ENCODE measurements at regions not wholly inside any gene's neighbourhood (a gene's known extent, or its start where the extent isn't known, plus 50 kb on each side); places are given as distances from the start of the nearest gene placed in this dataset.

GRCh38 chr20:56976336-56976735, 290.1 kb downstream of the BMP7 start:
- no peak for DNase-seq

GRCh38 chr20:56978475-56978874, 288.0 kb downstream of the BMP7 start:
- no peak for DNase-seq

DNA sequence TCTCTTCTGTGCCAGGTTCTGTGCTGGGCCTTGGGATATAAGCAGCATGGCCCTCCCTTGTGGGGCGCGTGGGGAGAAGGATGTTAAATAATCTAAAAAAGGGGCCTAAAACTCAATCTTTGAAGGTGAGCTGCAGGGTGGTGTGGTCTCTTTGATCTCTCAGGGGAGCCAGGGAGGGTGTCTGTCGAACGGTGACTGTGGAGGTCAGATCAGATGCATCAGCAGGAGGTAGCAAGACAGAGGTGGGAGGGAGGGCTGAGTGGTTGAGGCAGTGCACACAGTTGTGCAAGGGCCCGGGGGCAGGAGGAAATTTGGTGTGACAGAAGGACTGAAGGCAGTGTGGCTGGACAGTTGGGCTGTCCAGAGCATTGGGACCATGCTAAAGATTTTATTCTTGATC, 287.3 kb downstream of the BMP7 start:
- DNase-seq: no peak

GRCh38 chr20:56981301-56981700, 285.1 kb downstream of the BMP7 start:
- no peak for DNase-seq

DNA sequence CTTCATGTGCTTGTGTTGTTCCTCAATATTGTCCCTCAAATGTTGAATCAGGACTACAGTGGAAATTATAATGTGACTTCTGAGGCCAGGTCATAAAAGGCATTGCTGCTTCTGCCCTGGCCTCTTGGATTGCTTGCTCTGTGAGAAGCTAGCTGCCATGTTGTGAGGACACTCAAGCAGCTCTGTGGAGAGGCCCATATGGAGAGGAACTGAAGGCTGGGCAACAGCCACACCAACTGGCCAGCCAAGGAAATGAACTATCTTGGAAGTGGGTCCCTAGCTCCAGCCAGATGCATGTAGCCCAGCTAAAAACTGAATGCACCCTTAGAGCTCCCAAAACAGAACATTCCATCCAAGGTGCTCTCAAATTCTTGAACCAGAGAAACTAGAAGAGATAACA, 282.6 kb downstream of the BMP7 start:
- no peak for DNase-seq

GRCh38 chr20:56985066-56985685, 281.3 kb downstream of the BMP7 start:
- no peak for DNase-seq

DNA sequence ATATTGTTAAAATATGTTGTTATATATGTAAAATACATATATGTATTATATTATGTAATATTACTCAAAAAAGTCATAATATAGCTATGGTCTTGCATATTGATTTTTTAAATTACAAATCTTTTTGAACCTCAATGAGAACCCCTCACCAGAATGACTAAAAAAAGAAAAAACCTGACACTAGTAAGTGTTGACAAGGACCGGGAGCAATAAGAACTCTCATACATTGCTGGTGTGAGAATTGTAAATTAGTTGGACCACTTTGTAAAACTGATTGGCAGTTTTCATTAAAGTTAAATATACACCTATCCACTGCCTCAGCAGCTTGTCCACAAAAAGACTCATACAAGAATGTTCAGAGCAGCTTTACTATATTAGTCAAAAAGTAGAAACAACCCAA, 280.0 kb downstream of the BMP7 start:
- DNase-seq: no peak

DNA sequence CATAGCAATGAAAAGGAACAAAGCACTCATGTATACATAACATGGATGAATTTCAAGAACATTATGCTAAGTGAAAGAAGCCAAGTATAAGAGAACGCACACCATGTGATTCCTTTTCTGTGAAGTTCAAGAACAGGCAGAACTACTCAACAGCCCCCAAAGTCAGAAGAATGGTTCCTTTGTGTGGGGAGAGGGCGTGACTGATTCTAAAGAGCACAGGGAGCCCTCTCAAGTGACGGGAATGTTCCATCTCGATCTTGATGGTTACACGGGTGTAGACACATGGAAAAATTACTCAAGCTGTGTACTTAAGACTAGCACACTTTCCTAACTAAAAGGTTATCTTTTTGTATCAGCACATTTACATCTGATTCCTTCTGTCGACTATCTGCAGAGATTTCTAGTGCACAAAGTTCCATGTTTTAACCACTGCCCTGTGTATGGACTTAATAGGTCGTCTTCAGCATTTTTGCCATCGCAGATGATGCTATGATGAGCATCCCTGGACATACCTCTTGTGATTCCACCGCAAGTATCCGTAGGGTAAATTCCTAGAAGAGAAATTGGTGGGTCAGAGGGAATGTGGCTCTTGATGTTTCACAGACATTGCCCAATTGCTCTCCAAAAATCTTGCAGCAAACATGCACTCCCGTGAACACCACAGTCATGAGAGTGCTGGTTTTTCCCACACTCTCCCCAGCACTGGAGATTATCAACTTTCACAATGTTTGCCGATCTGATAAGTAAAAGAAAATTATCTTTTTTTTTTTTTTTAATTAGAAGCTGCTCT, 279.3 kb downstream of the BMP7 start:
- DNase-seq: no peak

GRCh38 chr20:56987986-56988385, 278.5 kb downstream of the BMP7 start:
- no peak for DNase-seq

DNA sequence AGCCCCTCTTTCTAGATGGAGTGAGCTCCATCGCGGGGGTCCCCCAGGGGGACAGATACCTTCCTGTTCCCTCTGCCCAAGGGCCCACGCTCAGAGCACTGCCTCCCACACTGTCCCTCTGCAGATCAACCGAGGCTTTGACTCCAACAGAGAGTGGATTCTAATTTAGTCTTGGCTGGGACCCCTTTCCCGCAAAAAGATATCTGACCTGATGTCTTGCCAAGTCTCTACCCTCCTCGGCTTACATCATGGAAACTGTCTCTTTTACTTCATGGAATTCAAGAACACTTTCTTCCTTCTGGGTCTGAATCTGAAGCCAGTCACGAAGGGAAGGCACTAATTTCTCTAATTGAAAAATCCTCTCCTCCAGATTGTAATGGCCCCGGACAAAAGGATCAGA, 278.0 kb downstream of the BMP7 start:
- no peak for DNase-seq

GRCh38 chr20:56989516-56989915, 276.9 kb downstream of the BMP7 start:
- DNase-seq: no peak

GRCh38 chr20:56993020-56993559, 273.4 kb downstream of the BMP7 start:
- DNase-seq: no peak

DNA sequence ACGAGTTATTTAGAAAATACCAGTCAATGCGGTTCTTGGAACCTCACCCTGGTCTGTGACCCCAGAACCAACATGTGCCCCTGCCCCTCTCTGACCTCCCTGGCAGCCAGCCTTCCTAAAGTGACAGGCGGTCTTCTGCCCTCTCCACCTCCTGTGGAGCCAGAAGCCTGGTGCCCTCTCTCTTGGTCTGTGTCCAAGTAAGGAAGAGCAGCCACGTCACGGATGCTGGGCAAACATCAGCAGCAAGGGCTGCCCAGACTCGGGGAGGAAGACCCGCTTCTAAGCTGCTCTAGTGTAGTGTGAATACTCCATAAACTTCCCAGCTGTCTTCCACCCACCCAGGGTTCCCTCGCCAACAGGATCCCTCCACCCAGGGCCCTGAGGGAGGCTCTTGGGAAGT, 272.4 kb downstream of the BMP7 start:
- no peak for DNase-seq

GRCh38 chr20:56995149-56995548, 271.3 kb downstream of the BMP7 start:
- DNase-seq: no peak

- DNase-seq: no peak
Observed at GRCh38 chr20:56995635-56996075, 270.8 kb downstream of the BMP7 start.

GRCh38 chr20:56996533-56996932, 269.9 kb downstream of the BMP7 start:
- no peak for DNase-seq

DNA sequence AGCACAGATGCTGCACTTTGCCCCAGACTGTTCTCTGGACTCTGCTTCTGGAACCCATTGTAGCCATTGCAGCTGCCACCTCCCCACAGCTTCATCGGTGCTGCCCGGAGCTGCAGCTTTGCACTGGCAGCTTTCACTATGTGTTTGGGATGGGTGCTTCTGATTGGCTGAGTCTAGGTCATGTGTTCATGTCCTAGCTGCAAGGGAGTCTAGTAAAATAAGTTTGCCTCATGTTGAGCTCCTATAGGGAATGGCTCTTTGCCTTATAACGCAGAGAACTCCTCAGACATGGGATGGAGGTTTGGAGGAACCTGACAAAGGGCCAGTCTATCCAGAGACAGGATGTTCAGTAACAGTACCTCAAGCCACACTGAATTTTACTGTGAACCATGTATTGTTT, 268.0 kb downstream of the BMP7 start:
- DNase-seq: no peak

GRCh38 chr20:57000441-57000968, 265.9 kb downstream of the BMP7 start:
- no peak for DNase-seq

DNA sequence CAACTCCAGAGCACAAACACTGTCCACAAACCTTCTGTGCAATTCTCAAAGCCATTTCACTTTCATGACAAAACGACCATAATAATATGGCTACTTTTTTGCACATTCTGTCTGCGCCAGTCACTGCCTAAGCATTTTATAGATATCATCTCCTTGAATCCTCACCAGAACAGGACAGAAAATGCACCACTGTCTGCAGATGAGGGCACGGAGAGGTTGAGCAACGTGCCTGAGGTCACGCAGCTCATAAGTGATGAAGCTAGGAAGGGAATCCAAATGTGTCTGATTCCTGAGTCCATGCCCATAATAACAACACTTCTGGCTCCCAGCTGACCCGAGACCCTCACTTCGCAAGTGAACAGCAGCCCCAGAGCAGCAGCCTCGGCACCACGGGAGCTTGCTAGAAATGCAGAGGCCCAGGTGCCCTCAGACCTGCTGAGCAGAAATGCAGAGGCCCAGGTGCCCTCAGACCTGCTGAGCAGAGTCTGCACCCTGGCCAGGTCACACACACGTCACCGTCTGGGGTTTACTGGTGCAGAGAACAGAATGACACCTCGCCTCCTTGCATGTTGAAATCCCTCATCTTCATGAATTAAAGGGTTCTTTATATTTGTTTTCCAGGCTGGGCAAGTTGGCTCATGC, 265.2 kb downstream of the BMP7 start:
- DNase-seq: no peak

GRCh38 chr20:57002066-57002570, 264.3 kb downstream of the BMP7 start:
- DNase-seq: no peak

GRCh38 chr20:57003012-57003411, 263.4 kb downstream of the BMP7 start:
- DNase-seq: no peak

- DNase-seq: no peak
Observed at GRCh38 chr20:57004416-57004815, 262.0 kb downstream of the BMP7 start.
